K562 (cell line): ENCODE measurements at regions not wholly inside any gene's neighbourhood (a gene's known extent, or its start where the extent isn't known, plus 50 kb on each side); places are given as distances from the start of the nearest gene placed in this dataset.

Experiments
- BCOR ChIP-seq: fragments of 450-650 bp; IDR thresholded peaks from 2 replicates; pipeline ENCODE4 v1.6.1; 2016
- CBX8 ChIP-seq: fragments of 200-600 bp; sonication (generic); IDR thresholded peaks from 2 replicates; pipeline ENCODE4 v1.6.1; 2012; ENCODE audit warnings: borderline replicate concordance, mixed run types, low read depth, mild to moderate bottlenecking, moderate library complexity, mixed read lengths, low read length, control low read depth, inconsistent platforms; ENCODE audit not compliant: poor library complexity, severe bottlenecking; ENCODE audit errors: extremely low read depth
- E2F3 ChIP-seq: fragments of 250-450 bp; sonication (Bioruptor Pico); IDR thresholded peaks from 2 replicates; pipeline ENCODE4 v1.4.0; 2020; ENCODE audit warnings: mild to moderate bottlenecking
- ETV6 ChIP-seq, 3 experiments: fragments of 150-350 bp in 1 of 3; sonication (generic) in 1 of 3; formaldehyde crosslinking in 1 of 3; IDR thresholded peaks; 2 replicates each; pipeline versions ENCODE4 v1.6.1 to v1.8.0; 2014 to 2022; ENCODE audit warnings: borderline replicate concordance in 2 of 3, low read depth in 2 of 3, antibody characterized with exemption in 1 of 3, low read length in 1 of 3, mild to moderate bottlenecking in 1 of 3, missing genetic modification reagents in 1 of 3
- FOXP4 ChIP-seq: sonication (generic); formaldehyde crosslinking; IDR thresholded peaks from 2 replicates; pipeline ENCODE4 v1.8.0; 2022; ENCODE audit warnings: mild to moderate bottlenecking, missing genetic modification reagents, borderline replicate concordance
- GTF3C2 ChIP-seq: IDR thresholded peaks from 3 replicates; pipeline ENCODE4 v1.6.1; 2011; ENCODE audit warnings: borderline replicate concordance, mild to moderate bottlenecking, moderate library complexity; ENCODE audit not compliant: insufficient read length; ENCODE audit errors: extremely low read depth
- HDAC3 ChIP-seq: fragments of 450-650 bp; IDR thresholded peaks from 2 replicates; pipeline ENCODE4 v1.6.1; 2018; ENCODE audit warnings: borderline replicate concordance, mild to moderate bottlenecking, moderate library complexity; ENCODE audit not compliant: partially characterized antibody
- NR3C1 ChIP-seq: sonication (generic); formaldehyde crosslinking; IDR thresholded peaks from 2 replicates; pipeline ENCODE4 v1.8.1; 2022; ENCODE audit warnings: missing genetic modification reagents
- NRF1 ChIP-seq, 2 experiments: fragments of 450-650 bp; IDR thresholded peaks in 1 of 2; conservative IDR thresholded peaks in 1 of 2; 2 replicates each; pipeline ENCODE4 v1.6.1; 2014; ENCODE audit warnings: mild to moderate bottlenecking in 2 of 2
- PHF20 ChIP-seq: fragments of 450-650 bp; IDR thresholded peaks from 2 replicates; pipeline ENCODE4 v1.6.1; 2018; ENCODE audit not compliant: partially characterized antibody
- POLR2G ChIP-seq: fragments of 200-400 bp; formaldehyde crosslinking; IDR thresholded peaks from 2 replicates; pipeline ENCODE4 v1.6.1; 2017; ENCODE audit warnings: low read depth, mild to moderate bottlenecking, antibody characterized with exemption, low read length, moderate library complexity
- SMARCB1 ChIP-seq: IDR thresholded peaks from 2 replicates; pipeline ENCODE4 v1.6.1; 2011; ENCODE audit warnings: improper control_type of control experiment, low read depth; ENCODE audit not compliant: insufficient read length
- TAF15 ChIP-seq: fragments of 200-400 bp; formaldehyde crosslinking; IDR thresholded peaks from 2 replicates; pipeline ENCODE4 v1.6.1; 2017; ENCODE audit warnings: mild to moderate bottlenecking, low read depth, low read length, moderate library complexity
- TBL1XR1 ChIP-seq, 2 experiments: IDR thresholded peaks; 2 replicates each; pipeline ENCODE4 v1.6.1; 2012; ENCODE audit warnings: improper control_type of control experiment in 2 of 2, low read length in 2 of 2, mild to moderate bottlenecking in 1 of 2
- ZFP1 ChIP-seq: fragments of 450-650 bp; formaldehyde crosslinking; IDR thresholded peaks from 2 replicates; pipeline ENCODE4 v1.4.0; 2020; ENCODE audit warnings: mild to moderate bottlenecking, mixed read lengths
- ZFX ChIP-seq: sonication (generic); formaldehyde crosslinking; IDR thresholded peaks from 2 replicates; pipeline ENCODE4 v1.8.0; 2022; ENCODE audit warnings: mild to moderate bottlenecking, missing genetic modification reagents, moderate library complexity
- ZNF165 ChIP-seq: fragments of 250-450 bp; sonication (Bioruptor Pico); IDR thresholded peaks from 2 replicates; pipeline ENCODE4 v1.4.0; 2020; ENCODE audit warnings: borderline replicate concordance
- ZNF224 ChIP-seq: sonication (generic); formaldehyde crosslinking; IDR thresholded peaks from 2 replicates; pipeline ENCODE4 v1.8.0; 2022; ENCODE audit warnings: mild to moderate bottlenecking, missing genetic modification reagents
- ZNF512 ChIP-seq: IDR thresholded peaks from 2 replicates; pipeline ENCODE4 v1.6.1; 2016; ENCODE audit warnings: missing genetic modification characterization, missing compliant biosample characterization
- ZNF583 ChIP-seq: fragments of 250-450 bp; sonication (Bioruptor Pico); IDR thresholded peaks from 2 replicates; pipeline ENCODE4 v1.4.0; 2020
- ZNF589 ChIP-seq: fragments of 200-800 bp; sonication (Bioruptor generic); IDR thresholded peaks from 2 replicates; pipeline ENCODE4 v1.6.1; 2016; ENCODE audit warnings: low read depth, missing genetic modification characterization, missing compliant biosample characterization
- ZNF77 ChIP-seq: fragments of 250-450 bp; sonication (Bioruptor Pico); IDR thresholded peaks from 2 replicates; pipeline ENCODE4 v1.5.0; 2020
- ZSCAN29 ChIP-seq: fragments of 450-650 bp; IDR thresholded peaks from 2 replicates; pipeline ENCODE4 v1.6.1; 2017

GRCh38 chr4:138671606-138672084 lies 343.9 kb upstream of the NOCT start (continued):
- TF ChIP-seq GTF3C2 (no peak), ZFP1 (CRISPR knock-in tag) (no peak), SMARCB1 (no peak), ZNF583 (CRISPR knock-in tag) (no peak), ZNF224 (CRISPR knock-in tag) (no peak), FOXP4 (CRISPR knock-in tag) (no peak), ZNF77 (CRISPR knock-in tag) (no peak), POLR2G (no peak), ETV6 (IDR thresholded peaks at IDR 0.05; ENCODE audit: borderline replicate concordance in 1 of 2, low read depth in 2 of 2, low read length in 1 of 2) (no peak), ETV6 (CRISPR knock-in tag; IDR thresholded peaks at IDR 0.05; ENCODE audit: borderline replicate concordance) (no peak), E2F3 (no peak), ZNF589 (0 out of 2 replicates have a peak, but pooled peaks have one; percentile 51), PHF20 (no peak), NRF1 (conservative IDR thresholded peaks at IDR 0.05 in 1 of 2, IDR thresholded peaks at IDR 0.05 in 1 of 2) (0 out of 4 replicates have a peak, but pooled peaks of 1 of the 2 experiments have one; percentile 11), ZNF512 (tag) (no peak), ZFX (CRISPR knock-in tag) (no peak), TBL1XR1 (IDR thresholded peaks at IDR 0.05; ENCODE audit: low read length in 2 of 2) (peak; percentile 49 to 78; a peak in 3 of 4 replicates), TAF15 (no peak), NR3C1 (CRISPR knock-in tag) (no peak), ZNF165 (CRISPR knock-in tag) (no peak), ZSCAN29 (no peak), CBX8 (no peak), BCOR (no peak; the same call in 1 of the 2 replicates), HDAC3 (peak; percentile 71)
